Trophoblast cell (in vitro differentiated cells and primary cell): ENCODE measurements at regions not wholly inside any gene's neighbourhood (a gene's known extent, or its start where the extent isn't known, plus 50 kb on each side); places are given as distances from the start of the nearest gene placed in this dataset.
"Not testable (repeated sequence)": the region's sequence is repeated elsewhere in the genome, so short reads cannot be mapped to it uniquely, and the experiment has no call there.

ENCODE experiments used
- DNase-seq, 2 donors: peaks; one replicate each; pipeline ENCODE4 v3.0.0-alpha.2; 2016
- H2AFZ ChIP-seq: 2 replicates; pipeline ENCODE4 v1.6.1; 2013; ENCODE audit warnings: low read length, moderate library complexity, mild to moderate bottlenecking; ENCODE audit not compliant: insufficient read depth, poor library complexity
- H2AK5ac ChIP-seq: 2 replicates; pipeline ENCODE4 v1.6.1; 2013; ENCODE audit warnings: mild to moderate bottlenecking, low read length
- H2BK120ac ChIP-seq: 2 replicates; pipeline ENCODE4 v1.6.1; 2013; ENCODE audit warnings: low read length, mild to moderate bottlenecking, moderate library complexity; ENCODE audit not compliant: insufficient read depth, poor library complexity
- H2BK12ac ChIP-seq: 2 replicates; pipeline ENCODE4 v1.6.1; 2013; ENCODE audit warnings: mild to moderate bottlenecking, low read length, moderate library complexity
- H2BK5ac ChIP-seq: 2 replicates; pipeline ENCODE4 v1.6.1; 2013; ENCODE audit warnings: low read length, low read depth, moderate library complexity, mild to moderate bottlenecking; ENCODE audit not compliant: poor library complexity
- H3K14ac ChIP-seq: 2 replicates; pipeline ENCODE4 v1.6.1; 2013; ENCODE audit warnings: mild to moderate bottlenecking, low read length
- H3K18ac ChIP-seq: 2 replicates; pipeline ENCODE4 v1.6.1; 2013; ENCODE audit warnings: mild to moderate bottlenecking, low read length
- H3K23ac ChIP-seq: 2 replicates; pipeline ENCODE4 v1.6.1; 2013; ENCODE audit warnings: low read length
- H3K27ac ChIP-seq: 2 replicates; pipeline ENCODE4 v1.5.1; 2013; ENCODE audit warnings: low read depth, mild to moderate bottlenecking, inconsistent platforms, low read length, moderate library complexity
- H3K27me3 ChIP-seq: 2 replicates; pipeline ENCODE4 v1.6.1; 2013; ENCODE audit warnings: inconsistent platforms, mild to moderate bottlenecking, low read length, moderate library complexity; ENCODE audit not compliant: insufficient read depth
- H3K36me3 ChIP-seq, 2 experiments: 1 replicate in 1 of 2; 2 replicates in 1 of 2; pipeline ENCODE4 v1.6.1; 2013; ENCODE audit warnings: low read length in 2 of 2, mild to moderate bottlenecking in 2 of 2, moderate library complexity in 1 of 2; ENCODE audit not compliant: insufficient read depth in 2 of 2, control insufficient read depth in 1 of 2
- H3K4ac ChIP-seq: 2 replicates; pipeline ENCODE4 v1.6.1; 2013; ENCODE audit warnings: low read depth, mild to moderate bottlenecking, low read length, moderate library complexity
- H3K4me1 ChIP-seq, 2 experiments: 1 replicate in 1 of 2; 2 replicates in 1 of 2; pipeline ENCODE4 v1.6.1; 2013; ENCODE audit warnings: low read length in 2 of 2, mild to moderate bottlenecking in 2 of 2, moderate library complexity in 1 of 2; ENCODE audit not compliant: insufficient read depth in 2 of 2, control insufficient read depth in 1 of 2
- H3K4me2 ChIP-seq: 2 replicates; pipeline ENCODE4 v1.6.1; 2013; ENCODE audit warnings: inconsistent platforms, mild to moderate bottlenecking, low read length, moderate library complexity
- H3K4me3 ChIP-seq: 2 replicates; pipeline ENCODE4 v1.5.1; 2013; ENCODE audit warnings: mild to moderate bottlenecking, low read depth, low read length, inconsistent platforms
- H3K79me1 ChIP-seq: one replicate; pipeline ENCODE4 v1.6.1; 2013; ENCODE audit warnings: low read length
- H3K79me2 ChIP-seq: 2 replicates; pipeline ENCODE4 v1.6.1; 2013; ENCODE audit warnings: low read length, mild to moderate bottlenecking; ENCODE audit not compliant: control insufficient read depth, insufficient read depth, poor library complexity
- H3K9ac ChIP-seq: 2 replicates; pipeline ENCODE4 v1.6.1; 2013; ENCODE audit warnings: mild to moderate bottlenecking, low read length
- H3K9me3 ChIP-seq: 2 replicates; pipeline ENCODE4 v1.6.1; 2013; ENCODE audit warnings: low read depth, mild to moderate bottlenecking, control low read depth, inconsistent platforms, low read length; ENCODE audit not compliant: insufficient read depth
- H4K12ac ChIP-seq: 2 replicates; pipeline ENCODE4 v1.6.1; 2013; ENCODE audit warnings: low read depth, mild to moderate bottlenecking, low read length, moderate library complexity
- H4K8ac ChIP-seq: 2 replicates; pipeline ENCODE4 v1.6.1; 2013; ENCODE audit warnings: low read depth, mild to moderate bottlenecking, low read length, moderate library complexity
- H4K91ac ChIP-seq: one replicate; pipeline ENCODE4 v1.6.1; 2013; ENCODE audit warnings: low read depth, mild to moderate bottlenecking, low read length, moderate library complexity
- WGBS: extraction: QIAGEN DNeasy Blood & Tissue Kit; methylation state at CpG from one replicate; pipeline ENCODE4 v1.1.7; 2013; ENCODE audit warnings: missing lambda C conversion rate; ENCODE audit not compliant: insufficient read length, insufficient coverage; ENCODE audit errors: extremely low coverage; 5-methylcytosine and 5-hydroxymethylcytosine counted together

DNA sequence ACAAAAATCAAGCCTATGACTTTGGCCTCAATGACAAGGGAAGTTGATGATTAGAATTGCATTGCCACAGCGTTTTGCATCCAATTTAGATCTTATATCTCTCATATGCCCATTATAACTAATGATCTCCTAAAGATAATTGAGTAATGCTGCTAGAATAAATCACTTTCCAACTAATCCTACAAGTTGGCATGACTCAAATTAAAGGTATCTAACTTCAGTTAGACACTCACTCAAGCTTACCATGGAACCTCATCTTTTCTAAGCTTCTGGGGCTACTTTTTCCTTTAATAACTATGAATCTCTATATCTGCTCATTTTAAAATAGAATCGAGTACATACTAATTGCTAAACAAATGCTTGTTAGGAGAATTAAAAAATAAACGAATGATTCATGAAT, 427.8 kb downstream of the BTG1 start:
- Histone ChIP-seq H3K4me3 (no peak overlapping the region), H2BK120ac (no peak overlapping the region), H4K12ac (no peak overlapping the region), H3K4me2 (no peak overlapping the region), H2AK5ac (no peak overlapping the region), H3K36me3 (no peaks in the 10 kb centered on the region), H3K14ac (no peak overlapping the region), H2BK5ac (no peak overlapping the region), H3K27ac (no peak overlapping the region), H3K9ac (no peak overlapping the region), H3K79me2 (no peaks in the 10 kb centered on the region), H3K27me3 (no peaks in the 10 kb centered on the region), H2BK12ac (no peak overlapping the region), H3K18ac (no peak overlapping the region), H3K79me1 (no peaks in the 10 kb centered on the region), H3K4ac (no peak overlapping the region), H3K9me3 (no peaks in the 10 kb centered on the region), H4K91ac (no peak overlapping the region), H2AFZ (no peak overlapping the region), H4K8ac (no peak overlapping the region), H3K4me1 (no peaks in the 10 kb centered on the region), H3K23ac (no peak overlapping the region)
- no CpG with 5 or more reads among the region's 3 CpGs for WGBS
- DNase-seq = no peak

DNA sequence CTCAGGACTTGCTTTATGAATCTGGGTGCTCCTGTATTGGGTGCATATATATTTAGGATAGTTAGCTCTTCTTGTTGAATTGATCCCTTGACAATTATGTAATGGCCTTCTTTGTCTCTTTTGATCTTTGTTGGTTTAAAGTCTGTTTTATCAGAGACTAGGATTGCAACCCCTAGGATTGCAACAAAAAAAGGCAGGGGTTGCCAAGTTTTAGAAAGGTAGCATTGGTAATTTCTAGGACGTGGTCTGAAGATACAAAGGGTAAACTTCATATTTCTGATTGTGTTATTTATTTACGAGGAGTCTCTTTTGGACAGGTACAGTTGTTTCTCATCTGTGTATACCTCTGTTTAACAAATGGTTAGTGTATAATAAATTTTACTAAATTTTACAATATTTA, 433.7 kb downstream of the BTG1 start:
- H2BK5ac ChIP-seq, H4K8ac ChIP-seq, H3K27me3 ChIP-seq, H3K4me2 ChIP-seq, H3K4me3 ChIP-seq, H3K4ac ChIP-seq, H2AK5ac ChIP-seq, H2BK12ac ChIP-seq, DNase-seq, H3K79me1 ChIP-seq, H3K27ac ChIP-seq, H3K9me3 ChIP-seq, H2AFZ ChIP-seq, H4K12ac ChIP-seq, H3K14ac ChIP-seq, H3K18ac ChIP-seq, H4K91ac ChIP-seq, H3K23ac ChIP-seq, H3K79me2 ChIP-seq, H3K36me3 ChIP-seq, H2BK120ac ChIP-seq, H3K9ac ChIP-seq, H3K4me1 ChIP-seq: not testable (repeated sequence)
- WGBS = no CpG with 5 or more reads among the region's 2 CpGs

DNA sequence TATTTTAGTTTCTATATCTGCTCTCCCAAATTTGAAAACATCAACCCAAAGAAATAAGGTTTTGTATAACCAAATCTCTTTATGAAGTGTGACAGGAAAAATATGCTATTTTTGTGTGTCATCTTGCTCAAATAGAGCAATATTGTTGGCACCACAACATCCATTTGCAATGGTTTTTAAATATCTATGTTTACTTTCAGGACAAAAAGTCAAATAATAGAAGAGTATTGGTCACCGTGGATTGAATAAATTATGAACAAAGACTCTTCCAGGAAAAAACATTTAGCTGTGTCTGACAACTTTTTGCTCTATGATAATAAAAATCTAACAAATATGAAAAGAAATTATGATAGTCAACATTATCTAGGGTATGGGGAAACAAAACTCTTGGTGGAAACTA, 439.2 kb downstream of the BTG1 start:
- Histone ChIP-seq H3K4me1 (no peaks in the 10 kb centered on the region), H2BK12ac (no peak overlapping the region), H3K79me1 (no peaks in the 10 kb centered on the region), H3K14ac (no peak overlapping the region), H3K9me3 (no peaks in the 10 kb centered on the region), H4K12ac (no peak overlapping the region), H2AK5ac (no peak overlapping the region), H4K8ac (no peak overlapping the region), H4K91ac (no peak overlapping the region), H3K79me2 (no peaks in the 10 kb centered on the region), H3K4ac (no peak overlapping the region), H2BK5ac (no peak overlapping the region), H3K27me3 (no peaks in the 10 kb centered on the region), H3K18ac (no peak overlapping the region), H2AFZ (no peak overlapping the region), H3K9ac (no peak overlapping the region), H2BK120ac (no peak overlapping the region), H3K4me3 (no peak overlapping the region), H3K4me2 (no peak overlapping the region), H3K23ac (no peak overlapping the region), H3K27ac (no peak overlapping the region), H3K36me3 (no peaks in the 10 kb centered on the region)
- no CpG with 5 or more reads among the region's 1 CpG for WGBS
- no peak for DNase-seq

DNA sequence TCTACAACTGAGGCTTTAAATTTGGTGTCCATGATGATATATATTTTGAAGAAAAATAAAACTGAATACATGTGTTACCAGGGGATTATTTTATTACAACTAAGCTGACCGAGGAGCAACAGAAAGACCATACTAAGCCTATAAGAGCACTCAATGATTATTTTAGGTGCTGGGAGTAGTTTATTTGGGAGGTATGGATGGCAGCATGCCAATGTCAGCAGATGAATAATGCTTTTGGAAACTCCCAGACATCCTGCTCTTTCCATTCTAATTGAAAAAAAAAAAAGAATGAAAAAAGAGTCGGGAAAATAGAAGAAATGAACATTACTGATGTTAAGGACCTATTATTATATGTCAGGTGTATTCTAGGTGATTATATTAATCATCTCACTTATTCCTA, 441.2 kb downstream of the BTG1 start:
- no peaks in the 10 kb centered on the region for H3K4me1 ChIP-seq
- H3K4ac ChIP-seq = no peak overlapping the region
- no peak overlapping the region for H3K4me3 ChIP-seq
- no peaks in the 10 kb centered on the region for H3K36me3 ChIP-seq
- no peak overlapping the region for H3K23ac ChIP-seq
- no peak overlapping the region for H4K91ac ChIP-seq
- H4K12ac ChIP-seq = no peak overlapping the region
- H2BK120ac ChIP-seq = no peak overlapping the region
- no peak overlapping the region for H3K14ac ChIP-seq
- H3K9me3 ChIP-seq = no peaks in the 10 kb centered on the region
- DNase-seq = no peak
- no peak overlapping the region for H2AK5ac ChIP-seq
- no peak overlapping the region for H3K4me2 ChIP-seq
- WGBS = no CpG with 5 or more reads among the region's 2 CpGs
- H3K79me1 ChIP-seq = no peaks in the 10 kb centered on the region
- H2BK5ac ChIP-seq = no peak overlapping the region
- H3K9ac ChIP-seq = no peak overlapping the region
- H3K18ac ChIP-seq = no peak overlapping the region
- H3K27ac ChIP-seq = no peak overlapping the region
- H2AFZ ChIP-seq = no peak overlapping the region
- H3K27me3 ChIP-seq = no peaks in the 10 kb centered on the region
- H3K79me2 ChIP-seq = no peaks in the 10 kb centered on the region
- no peak overlapping the region for H2BK12ac ChIP-seq
- no peak overlapping the region for H4K8ac ChIP-seq
